HepG2 (cell line): ENCODE measurements at regions not wholly inside any gene's neighbourhood (a gene's known extent, or its start where the extent isn't known, plus 50 kb on each side); places are given as distances from the start of the nearest gene placed in this dataset.
"Not testable (repeated sequence)": the region's sequence is repeated elsewhere in the genome, so short reads cannot be mapped to it uniquely, and the experiment has no call there.

Source experiments
- AHR ChIP-seq: IDR thresholded peaks from 2 replicates; pipeline ENCODE4 v1.6.1; 2018; ENCODE audit warnings: missing genetic modification reagents, missing compliant biosample characterization
- EZH2 ChIP-seq: conservative IDR thresholded peaks from 2 replicates; pipeline ENCODE4 v1.6.1; 2012; ENCODE audit warnings: mild to moderate bottlenecking, low read depth, low read length, moderate library complexity
- TF ChIP-seq, protein P1 (sequence below): sonication (generic); formaldehyde crosslinking; IDR thresholded peaks from 2 replicates; pipeline ENCODE4 v1.4.0; 2020; ENCODE audit warnings: missing genetic modification reagents

DNA sequence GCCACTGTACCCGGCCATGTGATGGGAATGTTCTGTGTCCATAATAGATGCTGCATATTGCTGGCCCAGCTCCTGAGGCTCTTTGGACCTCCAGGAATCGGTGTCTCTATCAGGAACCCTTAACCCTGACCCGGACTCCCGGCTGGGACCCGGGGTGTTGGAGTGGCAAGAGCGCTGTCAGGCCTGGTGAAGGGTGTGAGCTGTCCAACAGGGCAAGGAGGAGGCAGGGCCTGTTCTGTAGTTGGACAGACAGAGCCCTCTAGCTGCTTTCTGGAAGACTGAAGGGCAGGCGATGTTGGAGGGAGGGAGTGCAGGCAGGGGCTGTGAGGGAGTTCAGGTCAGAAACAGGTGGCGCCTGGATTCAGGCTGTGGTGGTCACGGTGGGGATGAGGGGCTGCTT, 3082.3 kb downstream of the RPIA start:
- TF ChIP-seq, protein P1, sequence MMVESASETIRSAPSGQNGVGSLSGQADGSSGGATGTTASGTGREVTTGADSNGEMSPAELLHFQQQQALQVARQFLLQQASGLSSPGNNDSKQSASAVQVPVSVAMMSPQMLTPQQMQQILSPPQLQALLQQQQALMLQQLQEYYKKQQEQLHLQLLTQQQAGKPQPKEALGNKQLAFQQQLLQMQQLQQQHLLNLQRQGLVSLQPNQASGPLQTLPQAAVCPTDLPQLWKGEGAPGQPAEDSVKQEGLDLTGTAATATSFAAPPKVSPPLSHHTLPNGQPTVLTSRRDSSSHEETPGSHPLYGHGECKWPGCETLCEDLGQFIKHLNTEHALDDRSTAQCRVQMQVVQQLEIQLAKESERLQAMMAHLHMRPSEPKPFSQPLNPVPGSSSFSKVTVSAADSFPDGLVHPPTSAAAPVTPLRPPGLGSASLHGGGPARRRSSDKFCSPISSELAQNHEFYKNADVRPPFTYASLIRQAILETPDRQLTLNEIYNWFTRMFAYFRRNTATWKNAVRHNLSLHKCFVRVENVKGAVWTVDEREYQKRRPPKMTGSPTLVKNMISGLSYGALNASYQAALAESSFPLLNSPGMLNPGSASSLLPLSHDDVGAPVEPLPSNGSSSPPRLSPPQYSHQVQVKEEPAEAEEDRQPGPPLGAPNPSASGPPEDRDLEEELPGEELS: not testable (repeated sequence)
- TF ChIP-seq EZH2; AHR (CRISPR knock-in tag): not testable (repeated sequence)
